HG03064 (cell line): ENCODE measurements at regions not wholly inside any gene's neighbourhood (a gene's known extent, or its start where the extent isn't known, plus 50 kb on each side); places are given as distances from the start of the nearest gene placed in this dataset.
"Not testable (repeated sequence)": the region's sequence is repeated elsewhere in the genome, so short reads cannot be mapped to it uniquely, and the experiment has no call there.

Experiments
- ATAC-seq: cut with Tn5 transposase; IDR thresholded peaks from one replicate; pipeline ENCODE4 v1.9.1; 2021; ENCODE audit warnings: low read depth; ENCODE audit not compliant: unreplicated experiment

DNA sequence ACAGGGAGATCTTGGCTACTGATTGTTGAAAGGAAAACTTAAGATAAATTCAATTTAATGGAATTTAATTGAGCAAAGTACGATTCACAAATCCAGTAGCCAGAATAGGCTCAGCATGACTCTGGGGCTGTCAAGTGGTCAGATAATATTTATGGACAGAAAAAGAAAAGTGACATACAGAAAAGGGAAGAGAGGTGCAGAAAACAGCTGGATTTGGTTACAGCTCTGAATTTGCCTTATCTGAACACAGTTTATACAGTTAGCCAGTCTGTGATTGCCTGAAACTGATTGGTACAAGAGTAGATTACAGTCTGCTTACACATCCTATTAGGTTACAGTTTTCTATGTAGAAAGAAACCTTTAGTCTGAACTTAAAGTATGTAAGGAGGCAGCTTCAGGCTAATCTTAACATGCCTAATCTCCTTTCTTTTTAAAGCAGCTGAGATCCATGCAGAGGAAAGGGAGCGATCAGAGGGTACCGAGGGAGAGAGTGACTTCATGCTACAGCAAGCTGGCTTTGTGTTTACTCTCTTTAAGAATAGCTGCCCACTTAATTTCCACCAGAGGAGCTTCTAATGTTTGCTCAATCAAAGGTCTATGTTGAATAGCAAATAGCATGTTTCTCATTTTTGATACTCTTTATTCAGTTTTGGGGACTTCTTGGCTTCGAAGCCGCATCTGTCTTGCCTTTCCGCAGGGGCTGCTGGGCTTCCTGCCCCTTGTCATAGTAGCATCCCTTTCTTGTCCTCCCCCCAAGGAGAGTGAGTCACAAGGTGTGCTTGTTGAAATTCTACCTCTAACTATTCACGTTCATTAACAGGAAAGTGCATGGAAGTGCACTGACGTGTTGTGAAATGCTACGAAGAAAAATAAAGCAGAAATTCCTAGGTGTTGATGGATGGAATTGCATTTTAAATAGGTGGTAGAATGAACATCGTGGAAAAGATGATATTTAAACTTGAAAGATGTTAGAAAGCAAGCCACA is 761.2 kb downstream of the TAF11L14 start:
- no peak for ATAC-seq

GRCh38 chr5:18397371-18397770 is 763.1 kb downstream of the TAF11L14 start:
- ATAC-seq, result no peak

DNA sequence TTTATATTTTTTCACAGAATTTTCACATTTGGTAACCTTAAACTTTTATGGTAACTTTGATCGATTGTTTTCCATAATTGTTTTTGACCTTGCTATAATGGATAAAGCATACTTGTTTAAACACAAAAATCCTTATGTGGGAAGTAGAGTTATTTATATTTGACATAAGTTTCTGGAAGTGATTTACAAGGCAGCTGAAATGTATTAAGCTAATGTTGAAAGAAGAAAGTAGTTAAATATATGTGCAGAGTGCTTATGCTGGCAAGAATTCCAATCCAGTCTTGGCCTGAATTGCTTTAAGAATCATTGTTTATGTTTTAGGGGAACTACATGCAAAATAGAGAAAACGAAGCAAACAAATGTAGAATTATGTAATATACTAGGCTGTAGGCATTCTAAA is 763.6 kb downstream of the TAF11L14 start:
- ATAC-seq, result no peak

DNA sequence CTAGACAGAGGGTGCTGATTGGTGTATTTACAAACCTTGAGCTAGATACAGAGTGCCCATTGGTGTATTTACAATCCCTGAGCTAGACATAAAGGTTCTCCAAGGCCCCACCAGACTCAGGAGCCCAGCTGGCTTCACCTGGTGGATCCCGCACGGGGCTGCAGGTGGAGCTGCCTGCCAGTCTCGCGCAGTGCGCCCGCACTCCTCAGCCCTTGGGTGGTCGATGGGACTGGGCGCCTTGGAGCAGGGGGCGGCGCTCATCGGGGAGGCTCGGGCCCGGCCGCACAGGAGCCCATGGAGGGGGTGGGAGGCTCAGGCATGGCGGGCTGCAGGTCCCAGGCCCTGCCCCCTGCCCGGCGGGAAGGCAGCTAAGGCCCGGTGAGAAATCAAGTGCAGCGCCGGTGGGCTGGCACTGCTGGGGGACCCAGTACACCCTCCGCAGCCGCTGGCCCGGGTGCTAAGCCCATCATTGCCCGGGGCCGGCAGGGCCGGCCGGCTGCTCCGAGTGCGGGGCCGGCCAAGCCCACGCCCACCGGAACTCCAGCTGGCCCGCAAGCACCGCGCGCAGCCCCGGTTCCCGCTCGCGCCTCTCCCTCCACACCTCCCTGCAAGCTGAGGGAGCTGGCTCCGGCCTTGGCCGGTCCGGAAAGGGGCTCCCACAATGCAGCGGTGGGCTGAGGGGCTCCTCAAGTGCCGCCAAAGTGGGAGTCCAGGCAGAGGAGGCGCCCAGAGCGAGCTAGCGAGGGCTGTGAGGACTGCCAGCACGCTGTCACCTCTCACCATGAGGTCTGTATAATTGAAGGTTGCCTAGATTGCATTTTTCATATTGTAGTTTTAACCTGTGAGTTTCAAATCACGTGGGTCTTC is 765.4 kb downstream of the TAF11L14 start:
- ATAC-seq, result not testable (repeated sequence)

GRCh38 chr5:18403141-18403540 is 768.9 kb downstream of the TAF11L14 start:
- ATAC-seq, result no peak

GRCh38 chr5:18403941-18404438 is 769.7 kb downstream of the TAF11L14 start:
- ATAC-seq, result no peak

- no peak for ATAC-seq
Observed at GRCh38 chr5:18420711-18421110, 786.5 kb downstream of the TAF11L14 start.

- no peak for ATAC-seq
Observed at GRCh38 chr5:18433336-18433735, 799.1 kb downstream of the TAF11L14 start.

DNA sequence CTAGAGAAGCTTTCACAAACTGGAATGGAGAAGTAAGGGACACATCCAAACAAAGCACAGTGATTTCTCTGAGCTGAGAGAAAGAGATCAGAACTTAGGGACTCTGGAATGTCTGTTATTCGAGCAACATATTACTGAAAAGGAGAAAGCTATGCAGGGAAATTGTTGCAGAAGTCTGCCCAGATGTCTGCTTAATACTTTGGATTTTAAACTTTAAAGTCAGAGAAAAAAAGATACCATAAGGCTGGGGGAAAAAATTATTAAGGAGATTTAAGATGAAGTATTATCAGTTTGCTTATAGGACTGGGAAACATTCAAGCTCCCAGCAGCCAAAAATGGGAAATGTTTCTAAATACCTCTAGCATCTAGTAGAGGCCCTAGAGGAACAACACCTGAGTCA is 803.9 kb downstream of the TAF11L14 start:
- no peak for ATAC-seq

DNA sequence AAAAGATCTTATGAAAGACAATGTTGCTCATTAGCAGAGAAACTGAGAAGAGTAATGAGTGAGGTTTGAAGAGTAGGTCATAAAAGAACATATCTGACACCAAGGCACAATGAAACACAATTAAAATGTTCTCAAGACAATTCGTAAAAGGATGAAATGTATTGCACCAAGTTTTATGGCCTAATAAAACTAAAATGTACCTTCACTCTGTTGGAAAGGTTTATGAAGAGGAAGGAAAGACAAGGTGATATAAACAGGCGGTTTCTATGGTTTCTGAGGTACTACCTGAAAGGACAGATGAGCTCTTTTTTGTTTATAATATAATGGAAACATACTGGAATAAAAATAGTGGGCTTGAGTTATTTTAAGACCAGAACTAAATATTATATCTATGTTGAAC is 821.3 kb downstream of the TAF11L14 start:
- no peak for ATAC-seq

DNA sequence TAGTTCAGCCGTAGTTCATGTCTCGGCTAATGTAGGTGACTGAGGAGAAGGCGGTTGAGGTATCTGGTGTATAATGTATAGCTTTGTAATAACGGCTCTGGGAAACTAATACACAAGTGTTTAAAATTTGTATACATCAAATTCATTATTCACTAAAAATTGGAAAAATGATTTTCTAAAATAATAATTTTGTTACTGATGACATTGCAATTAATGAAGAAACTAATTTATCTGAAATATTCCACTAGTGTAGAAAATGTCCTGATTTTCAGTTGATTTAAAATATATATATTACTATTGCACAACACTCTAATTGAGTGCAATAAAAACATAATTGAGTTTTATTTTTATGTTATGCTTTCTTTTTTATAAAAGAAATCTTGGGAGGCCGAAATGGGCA is 823.0 kb downstream of the TAF11L14 start:
- no peak for ATAC-seq

DNA sequence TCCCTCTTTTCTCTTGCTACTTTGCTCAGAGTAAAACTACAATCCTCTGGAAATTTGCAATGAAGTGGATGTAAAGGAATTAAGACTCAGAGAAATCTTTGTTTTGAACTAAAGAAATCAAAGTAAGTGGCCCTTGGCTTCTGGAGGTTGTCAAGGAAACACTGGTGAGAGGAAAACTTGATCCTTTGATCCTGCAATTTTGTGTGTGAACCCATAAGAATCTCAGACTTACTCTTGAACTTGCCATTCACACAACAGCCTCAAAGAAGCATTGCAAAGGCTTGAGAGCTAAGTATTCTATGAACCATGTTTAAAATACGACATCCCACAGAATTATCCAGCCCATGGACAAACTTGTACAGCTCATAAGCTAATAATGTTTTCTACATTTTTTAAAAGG is 827.5 kb downstream of the TAF11L14 start:
- ATAC-seq, result no peak

DNA sequence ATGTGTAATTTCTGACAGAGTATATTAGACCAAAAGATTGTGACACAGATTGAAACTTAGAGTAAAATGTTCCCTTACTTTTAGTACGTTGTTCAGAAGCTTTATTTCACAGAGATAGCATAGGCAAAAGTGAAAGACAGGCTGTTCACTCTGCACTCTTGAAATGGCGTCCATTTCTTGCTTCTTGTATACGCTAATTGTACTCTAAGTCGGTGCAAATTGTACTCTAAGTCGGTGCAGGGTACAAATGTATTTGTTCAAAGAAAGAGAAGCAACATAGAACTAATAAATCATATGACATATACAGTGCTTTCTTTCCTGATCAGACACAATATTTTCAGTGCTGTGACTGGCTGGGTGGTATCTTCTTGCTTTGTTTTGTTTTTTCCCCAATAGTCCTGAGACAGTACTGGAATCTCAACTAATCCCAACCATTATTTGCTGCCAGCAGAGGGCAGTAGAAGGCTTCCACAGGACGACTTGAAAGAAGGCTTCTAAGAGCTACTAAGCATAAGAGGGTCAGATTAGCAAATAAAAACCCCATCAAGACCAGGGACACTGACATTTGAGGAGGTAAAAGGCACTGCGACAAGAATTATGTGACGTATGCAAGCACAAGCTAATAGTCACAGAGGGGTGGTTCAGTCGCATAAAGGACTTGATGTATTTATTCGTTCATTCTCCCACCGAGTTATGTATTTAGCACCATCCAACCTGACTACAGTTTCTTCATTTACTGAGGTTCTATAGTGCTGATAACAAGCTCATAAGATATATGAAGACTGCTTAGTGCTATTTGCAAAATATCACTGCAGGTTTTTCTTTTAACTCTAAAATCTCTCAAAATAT is 831.8 kb downstream of the TAF11L14 start:
- ATAC-seq, result no peak

DNA sequence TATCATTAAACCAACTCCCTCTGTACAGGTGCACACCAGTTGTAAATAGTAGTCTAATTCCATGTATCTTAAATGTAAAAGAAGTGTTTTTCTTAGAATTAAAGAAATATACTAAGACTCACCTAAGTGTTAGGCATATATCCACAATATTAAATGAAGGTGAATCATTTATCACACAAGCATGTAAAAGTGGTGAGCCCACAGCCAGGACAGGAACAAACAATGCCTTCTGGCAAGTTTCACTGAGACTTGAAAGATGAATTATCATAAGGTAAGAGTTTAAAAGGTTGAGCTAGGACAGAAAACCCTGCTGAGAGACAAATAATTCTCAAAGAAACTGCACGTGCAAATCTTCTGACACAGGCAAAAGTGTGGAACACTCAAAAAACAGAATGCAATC is 832.5 kb downstream of the TAF11L14 start:
- ATAC-seq, result no peak

DNA sequence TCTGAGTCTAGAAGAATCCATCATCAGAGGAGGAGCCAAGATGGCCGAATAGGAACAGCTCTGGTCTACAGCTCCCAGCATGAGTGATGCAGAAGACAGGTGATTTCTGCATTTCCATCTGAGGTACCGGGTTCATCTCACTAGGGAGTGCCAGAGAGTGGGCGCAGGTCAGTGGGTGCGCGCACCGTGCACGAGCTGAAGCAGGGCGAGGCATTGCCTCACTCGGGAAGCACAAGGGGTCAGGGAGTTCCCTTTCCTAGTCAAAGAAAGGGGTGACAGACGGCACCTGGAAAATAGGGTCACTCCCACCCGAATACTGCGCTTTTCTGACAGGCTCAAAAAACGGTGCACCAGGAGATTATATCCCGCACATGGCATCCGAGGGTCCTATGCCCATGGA is 837.5 kb downstream of the TAF11L14 start:
- not testable (repeated sequence) for ATAC-seq

GRCh38 chr5:18483451-18483850 is 849.2 kb downstream of the TAF11L14 start:
- no peak for ATAC-seq

DNA sequence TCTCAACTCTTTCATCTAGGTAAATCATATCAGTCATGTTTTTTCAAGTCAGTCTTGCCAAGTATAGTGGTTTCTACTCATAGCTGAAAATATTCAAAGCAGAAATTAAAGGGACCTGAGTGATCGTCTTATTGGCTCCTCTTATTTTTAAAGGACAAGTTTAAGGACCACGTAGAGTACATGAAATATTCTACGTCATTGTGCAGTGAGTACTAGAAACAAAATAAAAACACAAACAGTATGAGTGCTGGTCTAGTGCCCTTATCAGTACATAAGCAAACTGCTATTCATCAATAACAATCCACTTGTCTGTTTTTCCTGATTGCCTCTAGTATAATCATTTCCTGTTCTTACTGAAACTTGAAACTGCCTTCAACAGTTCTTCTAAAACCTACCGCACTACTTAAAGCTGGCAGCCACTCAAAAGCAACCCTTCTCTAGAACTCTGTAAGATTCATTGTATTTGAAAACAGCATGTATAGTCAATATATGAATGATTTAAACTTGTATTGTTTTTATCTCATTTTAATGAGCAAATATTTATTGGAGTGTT is 853.7 kb downstream of the TAF11L14 start:
- no peak for ATAC-seq

DNA sequence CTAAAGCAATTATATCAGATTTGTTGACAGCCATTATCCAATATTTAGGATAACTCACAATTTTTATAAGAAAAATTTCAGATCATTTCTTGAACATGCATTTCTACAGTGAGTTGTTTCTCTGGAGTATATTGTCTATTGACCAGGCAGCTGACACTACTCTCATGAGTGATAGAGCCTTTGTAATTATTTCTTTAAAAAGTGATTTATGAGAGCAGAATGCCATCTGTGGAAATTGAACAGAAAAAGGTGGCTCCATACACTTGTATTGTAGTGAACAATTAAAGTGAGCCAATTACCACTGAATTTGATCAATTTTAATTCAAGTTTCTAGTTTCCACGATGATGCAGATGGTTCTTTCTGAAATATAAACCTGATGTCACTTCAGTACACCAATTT is 855.4 kb downstream of the TAF11L14 start:
- ATAC-seq, result no peak

DNA sequence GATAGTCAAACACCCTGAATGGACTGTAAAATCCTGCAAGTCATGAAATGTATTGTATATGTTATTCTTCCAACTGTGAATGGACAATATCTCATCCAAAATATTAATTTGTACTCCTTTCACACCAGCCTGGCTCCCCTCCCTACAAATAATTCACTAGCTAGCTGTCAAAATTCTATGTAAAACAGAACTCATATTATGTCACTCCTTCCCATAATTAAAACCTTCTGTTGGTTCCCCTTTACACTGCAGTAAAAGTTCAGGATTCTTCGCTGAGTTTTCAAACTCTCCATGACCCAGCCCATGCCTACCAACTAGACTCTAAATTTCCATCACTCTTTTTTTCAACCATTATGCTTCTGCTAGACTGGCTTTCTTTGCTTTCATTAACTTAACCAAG is 857.1 kb downstream of the TAF11L14 start:
- no peak for ATAC-seq

- ATAC-seq, result no peak
Observed at GRCh38 chr5:18495157-18495556, 860.9 kb downstream of the TAF11L14 start.
